ENCODE measurements at regions not wholly inside any gene's neighbourhood (a gene's known extent, or its start where the extent isn't known, plus 50 kb on each side); places are given as distances from the start of the nearest gene placed in this dataset.

DNA sequence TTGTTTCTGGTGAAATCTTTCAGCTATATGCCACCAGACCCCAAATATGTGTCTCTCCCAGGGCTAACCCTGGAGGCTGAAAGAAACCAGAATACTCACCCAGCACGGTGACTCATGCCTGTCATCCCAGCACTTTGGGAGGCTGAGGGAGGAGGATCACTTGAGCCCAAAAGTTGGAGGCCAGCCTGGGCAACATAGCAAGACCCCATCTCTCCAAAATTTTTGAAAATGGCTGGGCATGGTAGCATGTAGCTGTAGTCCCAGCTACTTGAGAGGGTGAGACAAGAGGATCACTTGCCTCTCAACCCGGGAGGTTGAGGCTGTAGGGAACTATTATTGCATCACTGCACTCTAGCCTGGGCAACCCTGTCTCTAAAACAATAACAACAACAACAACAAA lies 76.1 kb upstream of the UQCRFS1 start:
- TF ChIP-seq, protein P1, sequence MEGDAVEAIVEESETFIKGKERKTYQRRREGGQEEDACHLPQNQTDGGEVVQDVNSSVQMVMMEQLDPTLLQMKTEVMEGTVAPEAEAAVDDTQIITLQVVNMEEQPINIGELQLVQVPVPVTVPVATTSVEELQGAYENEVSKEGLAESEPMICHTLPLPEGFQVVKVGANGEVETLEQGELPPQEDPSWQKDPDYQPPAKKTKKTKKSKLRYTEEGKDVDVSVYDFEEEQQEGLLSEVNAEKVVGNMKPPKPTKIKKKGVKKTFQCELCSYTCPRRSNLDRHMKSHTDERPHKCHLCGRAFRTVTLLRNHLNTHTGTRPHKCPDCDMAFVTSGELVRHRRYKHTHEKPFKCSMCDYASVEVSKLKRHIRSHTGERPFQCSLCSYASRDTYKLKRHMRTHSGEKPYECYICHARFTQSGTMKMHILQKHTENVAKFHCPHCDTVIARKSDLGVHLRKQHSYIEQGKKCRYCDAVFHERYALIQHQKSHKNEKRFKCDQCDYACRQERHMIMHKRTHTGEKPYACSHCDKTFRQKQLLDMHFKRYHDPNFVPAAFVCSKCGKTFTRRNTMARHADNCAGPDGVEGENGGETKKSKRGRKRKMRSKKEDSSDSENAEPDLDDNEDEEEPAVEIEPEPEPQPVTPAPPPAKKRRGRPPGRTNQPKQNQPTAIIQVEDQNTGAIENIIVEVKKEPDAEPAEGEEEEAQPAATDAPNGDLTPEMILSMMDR (IDR thresholded peaks at IDR 0.05): no peak
- no peak for TF ChIP-seq POLR2A (IDR thresholded peaks at IDR 0.05)

Data from right lobe of liver (tissue), 4 donors.